SW 1271 (cell line): ENCODE measurements at regions not wholly inside any gene's neighbourhood (a gene's known extent, or its start where the extent isn't known, plus 50 kb on each side); places are given as distances from the start of the nearest gene placed in this dataset.

ENCODE experiments used
- DNase-seq, 2 experiments: peaks; one replicate each; lab custom pipeline; 2025; lab: John Stamatoyannopoulos, UW

GRCh38 chr1:216919060-216919970, 196.1 kb upstream of the ESRRG start:
- no peak for DNase-seq

DNA sequence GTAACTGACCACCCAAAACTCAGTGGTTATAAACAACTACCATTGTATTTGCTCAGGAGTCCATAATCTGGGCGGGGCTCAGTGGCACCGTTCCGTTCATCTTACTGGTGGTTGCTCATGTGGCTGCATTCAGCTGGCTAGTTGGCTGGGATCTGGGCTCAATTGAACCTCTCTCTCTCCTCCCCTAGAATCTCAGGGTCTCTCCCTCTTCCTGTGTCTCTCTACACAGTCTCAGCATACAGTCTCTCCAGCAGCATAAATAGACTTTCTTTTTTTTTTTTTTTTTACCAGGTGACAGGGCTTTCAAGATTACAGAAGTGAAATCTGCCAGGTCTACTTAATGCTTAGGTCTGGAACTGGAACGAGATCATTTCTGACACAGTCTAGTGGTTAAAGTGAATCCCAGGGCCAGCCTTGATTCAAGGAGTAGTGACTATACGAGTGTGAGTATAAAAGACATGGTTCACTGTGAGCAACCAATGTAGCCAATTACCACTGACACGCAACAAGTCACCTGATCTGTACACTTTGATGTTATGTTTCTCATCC, 193.7 kb upstream of the ESRRG start:
- DNase-seq = no peak

GRCh38 chr1:216914974-216915373, 191.7 kb upstream of the ESRRG start:
- no peak for DNase-seq

DNA sequence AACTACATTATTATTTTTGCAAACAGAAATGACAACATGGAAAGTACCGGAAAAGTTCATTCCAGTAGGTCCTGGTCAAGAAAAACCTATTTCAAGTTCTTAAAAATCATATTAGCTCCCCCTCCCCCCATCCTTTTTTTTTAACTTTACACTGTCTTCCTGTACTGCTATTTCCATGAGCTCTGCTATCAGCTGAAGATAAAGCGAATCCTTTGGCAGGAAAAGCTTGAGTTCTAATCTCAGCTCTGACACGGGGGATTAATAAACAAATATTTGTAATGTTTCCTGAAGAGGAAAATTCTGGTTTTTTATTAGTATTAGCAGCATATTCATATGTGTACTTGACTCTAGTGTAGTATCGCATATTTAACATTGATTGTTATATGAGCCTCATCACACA, 190.7 kb upstream of the ESRRG start:
- DNase-seq = no peak

- no peak for DNase-seq
These were observed 187.0 kb upstream of the ESRRG start for GRCh38 chr1:216910081-216910840.

GRCh38 chr1:216908126-216908525, 184.9 kb upstream of the ESRRG start:
- no peak for DNase-seq

- DNase-seq = no peak
These were observed 183.9 kb upstream of the ESRRG start for GRCh38 chr1:216907100-216907499.

DNA sequence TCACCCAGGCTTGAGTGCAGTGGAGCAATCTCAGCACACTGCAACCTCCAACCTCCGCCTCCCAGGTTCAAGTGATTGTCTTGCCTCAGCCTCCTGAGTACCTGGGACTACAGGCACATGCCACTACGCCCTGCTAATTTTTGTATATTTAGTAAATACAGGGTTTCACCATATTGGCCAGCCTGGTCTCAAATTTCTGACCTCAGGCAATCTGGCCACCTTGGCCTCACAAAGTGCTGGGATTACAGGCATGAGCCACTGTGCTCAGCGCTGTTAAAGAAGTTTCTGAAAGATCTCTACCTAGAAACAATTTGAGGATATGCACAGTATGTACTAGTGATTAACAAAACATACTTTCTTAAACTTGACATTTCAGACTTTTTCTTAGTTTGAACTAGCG, 182.6 kb upstream of the ESRRG start:
- DNase-seq = no peak

DNA sequence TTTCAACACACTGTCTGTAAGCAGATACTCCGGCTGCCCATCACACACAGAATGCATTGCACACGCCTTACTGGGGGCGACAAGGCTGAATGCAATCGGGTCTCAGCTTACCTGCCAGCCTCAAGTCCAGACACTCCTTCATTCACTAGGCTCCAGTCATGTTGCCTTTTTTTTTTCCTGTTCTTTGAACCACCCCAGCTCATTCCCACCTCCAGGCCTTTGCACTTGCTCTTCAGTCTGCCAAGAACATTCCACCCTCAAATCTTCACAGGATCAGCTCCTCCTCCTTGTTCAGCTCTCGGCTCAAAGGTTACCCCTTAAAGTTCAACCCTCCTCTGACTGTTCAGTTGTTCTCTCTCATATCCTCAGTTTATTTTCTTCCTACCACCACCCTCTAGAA, 181.9 kb upstream of the ESRRG start:
- no peak for DNase-seq

GRCh38 chr1:216904471-216904870, 181.2 kb upstream of the ESRRG start:
- no peak for DNase-seq

GRCh38 chr1:216903382-216903740, 180.1 kb upstream of the ESRRG start:
- peak in 1 of 2 experiments; percentile 31 for DNase-seq

DNA sequence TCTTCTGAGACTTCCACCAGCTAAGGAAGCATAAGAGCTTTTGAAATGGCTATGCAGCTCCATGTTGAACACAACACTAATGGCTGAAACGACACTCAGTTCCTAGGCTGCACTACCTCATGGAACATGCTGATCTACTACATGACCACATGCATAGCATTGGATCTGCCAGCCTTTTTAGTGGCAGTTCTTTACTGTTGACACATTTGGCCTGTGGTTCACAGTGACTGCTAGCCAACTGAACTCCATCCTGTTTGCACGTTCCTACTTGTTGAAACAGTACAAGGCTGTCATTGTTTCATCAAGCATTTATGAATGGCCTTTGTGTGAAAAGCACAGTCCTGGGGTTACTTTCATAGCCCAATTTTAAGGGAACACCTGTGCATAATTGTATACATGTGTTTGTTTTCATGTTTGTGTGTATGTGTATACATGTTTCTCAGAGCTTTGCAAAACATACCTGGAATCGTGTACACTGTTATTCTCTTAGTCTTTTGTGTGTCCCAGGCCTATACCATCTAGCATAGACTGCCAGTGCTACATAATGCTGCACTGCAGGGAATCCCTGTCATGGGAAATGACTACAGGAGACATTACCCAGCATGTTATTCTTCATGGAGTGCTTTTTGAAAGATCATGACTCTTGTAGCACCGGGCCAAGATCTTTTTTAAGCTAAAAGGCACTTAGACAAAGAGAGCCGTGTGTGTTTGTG, 179.6 kb upstream of the ESRRG start:
- no peak for DNase-seq

GRCh38 chr1:216900116-216900620, 176.9 kb upstream of the ESRRG start:
- DNase-seq = no peak

DNA sequence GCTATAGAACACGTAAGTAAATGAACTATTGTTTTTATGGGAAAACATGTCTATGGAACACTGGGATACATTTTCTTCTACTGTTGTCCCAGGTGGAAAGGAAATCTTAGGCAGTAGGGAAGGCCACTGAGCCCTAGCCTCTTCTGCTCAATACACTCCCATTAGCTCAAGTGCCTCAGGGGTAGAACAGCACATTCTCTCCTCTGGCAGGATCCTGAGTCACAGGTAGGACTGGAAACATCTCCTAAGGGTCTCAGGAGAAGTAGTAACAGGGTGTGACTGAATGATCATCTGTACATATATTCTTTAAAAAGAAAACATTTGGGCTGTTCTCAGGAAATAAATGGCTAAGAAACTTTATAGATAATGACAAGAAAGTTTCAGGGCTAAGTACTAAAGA, 175.6 kb upstream of the ESRRG start:
- DNase-seq = no peak

GRCh38 chr1:216896146-216896545, 172.9 kb upstream of the ESRRG start:
- DNase-seq = no peak

GRCh38 chr1:216894494-216894893, 171.3 kb upstream of the ESRRG start:
- DNase-seq = no peak

DNA sequence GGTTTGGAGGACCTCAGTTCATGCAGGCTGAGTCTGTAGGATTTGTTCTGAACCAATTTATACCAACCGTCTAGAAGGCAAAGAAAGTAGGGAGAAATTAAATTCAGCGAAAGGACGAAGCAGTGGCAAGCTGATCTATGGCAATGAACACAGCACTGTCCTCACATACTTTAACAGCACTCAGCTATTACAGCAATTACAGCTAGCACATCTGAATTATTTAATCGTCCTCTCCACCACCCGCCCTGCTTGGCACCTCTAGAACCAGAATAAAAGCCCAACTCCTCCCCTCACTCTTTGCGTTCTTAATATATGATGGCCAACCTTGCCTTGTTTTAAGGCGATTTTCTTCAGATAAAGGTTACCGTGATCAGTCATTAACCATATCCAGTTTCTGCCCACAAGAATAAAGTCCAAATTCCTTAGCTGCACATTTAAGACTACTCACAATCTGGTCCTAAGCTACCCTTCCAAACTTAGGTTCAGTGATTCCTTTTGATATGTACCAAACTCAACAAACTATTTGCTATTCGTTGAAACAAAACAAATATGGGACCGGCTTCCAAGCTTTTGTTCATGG, 169.4 kb upstream of the ESRRG start:
- no peak for DNase-seq

DNA sequence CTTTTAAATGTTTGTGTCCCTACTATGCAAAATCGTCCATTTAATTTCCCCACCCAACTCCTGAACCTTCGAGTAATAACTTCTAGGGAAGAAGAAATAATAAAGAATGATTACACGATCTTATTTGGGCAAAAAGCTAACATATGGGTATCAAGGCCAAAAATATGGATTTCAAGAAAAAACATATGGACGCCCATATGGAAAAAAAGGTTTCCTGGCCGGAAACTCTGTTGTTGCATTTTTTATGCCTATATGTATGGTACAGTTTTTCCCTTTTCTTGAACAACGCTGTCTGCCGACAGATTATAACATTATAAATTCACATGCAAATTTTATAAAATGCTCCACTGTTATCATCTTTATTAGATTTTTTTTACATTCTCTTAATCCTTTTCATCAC, 167.6 kb upstream of the ESRRG start:
- no peak for DNase-seq

DNA sequence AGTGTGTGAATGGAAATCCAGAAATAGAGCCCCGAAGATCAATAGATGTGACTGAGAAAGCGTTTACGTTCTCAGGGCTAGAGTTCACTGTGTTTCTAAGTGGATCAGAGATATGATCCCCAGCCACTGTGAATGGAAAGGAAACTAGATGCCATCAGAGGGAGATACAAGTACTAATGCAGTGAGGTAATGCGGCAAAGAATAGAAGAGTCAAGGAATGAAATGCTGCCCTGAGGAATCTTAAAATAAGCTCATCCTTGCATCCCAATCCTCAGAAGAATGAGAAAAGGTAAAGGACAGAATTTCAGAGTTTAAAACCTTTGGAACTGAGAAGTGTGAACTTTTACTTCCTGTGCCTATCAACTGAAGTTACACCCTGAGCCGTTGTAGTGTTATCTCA, 165.5 kb upstream of the ESRRG start:
- DNase-seq = no peak

DNA sequence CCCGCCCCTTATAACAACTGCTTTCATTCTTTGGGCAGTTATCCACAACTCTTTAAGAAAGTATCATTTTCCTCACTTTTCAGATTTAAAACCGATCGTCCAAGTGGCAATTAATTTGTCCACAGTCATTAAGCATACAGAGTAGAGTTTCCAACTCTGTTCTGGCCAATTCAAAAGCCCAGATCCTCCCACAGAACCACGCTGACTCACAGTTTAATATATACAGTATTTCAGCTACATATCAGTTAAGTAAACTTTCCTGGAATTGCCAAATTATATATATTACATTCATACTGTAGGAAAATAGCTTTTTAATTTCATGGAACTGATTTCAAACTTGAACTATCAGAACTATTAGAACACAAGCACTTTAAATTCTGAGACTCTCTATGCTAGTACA, 163.8 kb upstream of the ESRRG start:
- DNase-seq = no peak

DNA sequence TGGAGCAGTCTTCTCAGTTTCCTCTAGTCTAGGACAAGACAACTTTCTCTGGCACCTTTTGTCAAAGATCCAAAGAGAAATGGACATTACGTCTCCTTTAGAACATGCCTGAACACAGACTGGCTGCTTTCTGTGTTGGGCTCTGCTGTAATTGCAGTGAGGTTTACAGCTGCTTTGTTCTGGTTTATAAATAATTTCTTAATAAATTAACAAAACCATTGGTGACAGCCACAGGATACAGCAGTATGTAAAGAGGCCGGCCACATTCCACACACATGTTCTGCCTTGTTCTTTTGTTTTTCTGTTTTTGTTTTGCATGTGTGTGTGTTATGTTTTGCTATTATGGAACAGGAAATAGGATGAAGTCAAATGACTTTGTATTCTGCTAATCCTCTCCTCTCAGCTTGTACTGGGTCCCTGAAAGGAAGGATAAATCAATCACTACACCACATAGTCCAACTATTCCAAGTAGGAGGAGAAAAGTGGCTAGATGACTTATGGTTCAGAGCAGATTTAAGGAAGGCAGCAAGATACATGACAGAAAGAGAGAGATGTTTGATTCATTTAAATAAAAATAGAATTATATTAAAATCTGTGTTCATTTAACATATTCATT, 161.5 kb upstream of the ESRRG start:
- DNase-seq = no peak
